ENCODE measurements at regions not wholly inside any gene's neighbourhood (a gene's known extent, or its start where the extent isn't known, plus 50 kb on each side); places are given as distances from the start of the nearest gene placed in this dataset.
"Not testable (repeated sequence)": the region's sequence is repeated elsewhere in the genome, so short reads cannot be mapped to it uniquely, and the experiment has no call there.

GRCh38 chr5:86095092-86095491 lies 522.6 kb upstream of the COX7C start:
- no peak for DNase-seq

- DNase-seq: no peak
Measured at GRCh38 chr5:86101966-86102365, 515.8 kb upstream of the COX7C start.

DNA sequence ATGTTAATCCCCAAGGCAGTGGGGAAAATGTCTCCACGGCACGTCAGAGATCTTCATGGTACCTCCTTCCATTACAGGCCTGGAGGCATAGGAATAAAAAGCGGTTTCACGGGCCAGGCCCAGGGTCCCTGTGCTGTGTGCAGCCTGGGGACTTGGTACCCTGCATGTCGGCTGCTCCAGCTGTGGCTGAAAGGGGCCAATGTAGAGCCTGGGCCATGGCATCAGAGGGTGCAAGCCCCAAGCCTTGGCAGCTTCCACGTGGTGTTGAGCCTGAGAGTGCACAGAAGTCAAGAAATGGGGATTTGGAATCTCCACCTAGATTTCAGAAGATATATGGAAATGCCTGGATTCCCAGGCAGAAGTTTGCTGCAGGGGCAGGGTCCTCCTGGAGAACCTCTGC lies 508.9 kb upstream of the COX7C start:
- DNase-seq: no peak

DNA sequence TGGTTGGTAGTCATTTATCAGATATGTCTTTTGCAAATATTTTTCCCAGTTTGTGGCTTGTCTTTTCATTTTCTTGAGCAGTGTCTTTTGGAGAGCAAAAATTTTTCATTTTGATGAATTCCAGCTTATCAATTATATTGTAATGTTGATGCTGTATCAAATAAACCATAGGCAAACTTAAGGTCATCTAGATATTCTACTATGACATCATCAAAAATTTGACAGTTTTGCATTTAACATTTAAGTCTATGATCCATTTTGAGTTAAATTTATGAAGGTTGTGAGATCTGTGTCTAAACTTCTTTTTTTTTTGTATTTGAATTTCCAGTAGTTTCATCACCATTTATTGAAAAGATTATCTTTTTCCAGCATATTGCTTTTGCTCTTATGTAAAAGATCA lies 505.5 kb upstream of the COX7C start:
- no peak for DNase-seq

DNA sequence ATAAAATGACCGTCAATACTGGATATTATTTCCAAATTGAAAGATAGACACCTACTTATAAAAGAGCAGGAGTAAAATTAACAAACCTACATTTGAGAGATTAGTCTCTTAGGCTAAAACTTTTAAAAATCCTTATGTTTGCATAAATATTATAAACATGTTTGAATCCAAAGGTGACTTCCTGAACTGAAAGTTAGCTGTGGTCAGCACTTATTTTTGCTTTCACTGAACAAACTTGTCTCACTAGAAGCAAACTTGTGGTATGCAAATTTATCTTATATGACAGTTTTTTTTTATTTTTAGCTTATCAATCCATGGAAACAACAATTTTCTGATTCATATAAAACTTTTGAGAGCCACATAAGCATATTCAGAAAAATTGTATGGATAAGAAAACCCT lies 502.6 kb upstream of the COX7C start:
- no peak for DNase-seq

DNA sequence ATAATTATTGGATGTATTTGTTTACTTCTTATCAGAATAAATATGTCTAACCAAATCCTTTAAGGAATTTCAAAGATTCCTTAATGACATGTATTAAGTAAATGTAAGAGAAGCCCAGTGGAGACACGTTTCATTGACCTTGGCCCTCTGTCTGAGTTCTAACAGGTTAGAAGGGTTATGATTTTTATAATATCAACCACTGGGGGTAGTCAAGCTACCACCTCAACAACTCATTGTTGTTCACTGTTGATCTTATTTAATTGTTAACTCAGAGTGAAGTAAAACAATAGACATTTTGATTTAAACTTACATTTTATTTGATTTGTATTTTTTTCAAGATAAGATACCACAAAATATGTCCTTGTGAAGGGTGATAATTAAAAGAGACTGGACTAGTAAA lies 499.2 kb upstream of the COX7C start:
- DNase-seq: peak; percentile 13

- no peak for DNase-seq
Measured at GRCh38 chr5:86124333-86124732, 493.4 kb upstream of the COX7C start.

DNA sequence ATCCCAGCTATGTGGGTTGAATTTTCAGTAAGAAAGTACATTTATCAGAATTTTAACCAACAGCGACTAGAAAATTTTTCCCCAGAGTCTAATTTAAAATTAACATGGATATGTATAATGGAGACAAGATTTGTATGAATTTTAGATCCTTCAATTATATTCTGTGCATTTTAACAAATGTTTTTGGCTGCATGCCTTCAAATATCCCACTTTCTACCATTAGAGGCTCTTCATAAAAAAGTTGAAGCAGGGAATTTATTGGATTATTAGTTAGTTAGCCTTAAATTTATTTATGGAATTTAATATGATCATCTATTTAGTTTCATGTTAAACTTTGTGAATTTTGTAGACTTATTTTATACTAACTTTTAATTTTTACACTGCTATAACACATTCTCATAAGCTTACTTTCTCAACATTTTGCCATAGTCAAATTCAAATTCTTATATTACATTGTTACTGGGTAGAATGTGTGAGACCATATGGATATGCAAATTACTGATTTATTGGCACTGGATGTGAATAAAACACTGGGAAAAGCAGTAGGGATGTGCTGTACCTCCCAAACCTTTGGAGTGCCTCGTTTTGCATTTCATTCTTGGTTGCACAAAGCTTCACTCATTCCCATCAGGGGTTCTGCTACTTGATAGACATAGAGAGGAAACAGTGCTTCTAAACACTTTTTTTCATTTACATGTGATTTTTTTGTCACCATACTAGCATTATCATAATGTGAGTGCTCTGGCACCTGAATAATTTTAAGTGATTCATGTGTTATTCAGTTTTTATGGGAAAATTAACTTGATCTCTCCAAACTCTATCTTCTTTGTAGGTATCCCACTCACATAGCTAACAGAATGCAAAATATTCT lies 491.8 kb upstream of the COX7C start:
- DNase-seq: no peak

GRCh38 chr5:86127696-86128095 lies 490.0 kb upstream of the COX7C start:
- DNase-seq: no peak

GRCh38 chr5:86129009-86129408 lies 488.7 kb upstream of the COX7C start:
- no peak for DNase-seq

DNA sequence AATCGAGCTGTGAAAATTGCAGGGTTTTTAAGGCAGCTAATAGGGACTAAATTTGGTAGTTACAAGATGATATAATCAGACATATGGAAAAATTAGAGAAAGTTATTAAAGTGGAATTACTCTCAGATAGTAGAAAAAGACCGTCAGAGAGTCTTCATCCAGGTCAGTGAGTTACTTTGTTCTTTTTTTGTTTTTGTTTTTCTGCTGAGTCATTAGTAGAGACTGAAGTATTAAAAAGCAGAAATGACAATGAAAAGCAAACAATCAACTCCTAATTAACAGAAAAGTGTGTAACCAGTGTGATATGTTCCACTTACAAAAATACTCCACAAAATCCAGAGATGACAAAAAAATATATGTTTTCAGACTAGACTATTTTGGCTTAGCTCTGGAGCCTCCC lies 480.4 kb upstream of the COX7C start:
- no peak for DNase-seq

DNA sequence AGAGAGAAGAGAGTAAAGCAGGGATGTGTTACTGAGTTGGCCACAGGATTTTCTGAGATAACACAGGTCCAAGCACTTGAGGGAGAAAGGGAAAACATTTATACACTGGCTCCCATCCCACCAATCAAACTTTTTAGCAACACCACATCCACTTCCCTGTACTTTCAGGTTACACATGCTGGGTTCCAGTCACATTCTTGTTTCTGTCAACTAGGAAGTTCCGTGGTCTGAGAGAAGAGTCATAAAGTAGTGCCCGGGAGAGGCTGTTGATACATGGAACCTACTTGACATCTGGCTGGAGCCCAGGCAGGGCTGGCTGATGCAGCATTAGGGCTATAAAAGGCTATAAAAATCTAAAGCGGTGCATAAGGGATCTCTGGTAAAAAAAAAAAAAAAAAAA lies 473.9 kb upstream of the COX7C start:
- no peak for DNase-seq

- no peak for DNase-seq
Measured at GRCh38 chr5:86152988-86153560, 464.7 kb upstream of the COX7C start.

GRCh38 chr5:86155796-86156195 lies 461.9 kb upstream of the COX7C start:
- no peak for DNase-seq

GRCh38 chr5:86170194-86170593 lies 447.5 kb upstream of the COX7C start:
- no peak for DNase-seq

GRCh38 chr5:86175224-86175623 lies 442.5 kb upstream of the COX7C start:
- DNase-seq: peak; percentile 2

GRCh38 chr5:86199287-86199686 lies 418.5 kb upstream of the COX7C start:
- DNase-seq: no peak

DNA sequence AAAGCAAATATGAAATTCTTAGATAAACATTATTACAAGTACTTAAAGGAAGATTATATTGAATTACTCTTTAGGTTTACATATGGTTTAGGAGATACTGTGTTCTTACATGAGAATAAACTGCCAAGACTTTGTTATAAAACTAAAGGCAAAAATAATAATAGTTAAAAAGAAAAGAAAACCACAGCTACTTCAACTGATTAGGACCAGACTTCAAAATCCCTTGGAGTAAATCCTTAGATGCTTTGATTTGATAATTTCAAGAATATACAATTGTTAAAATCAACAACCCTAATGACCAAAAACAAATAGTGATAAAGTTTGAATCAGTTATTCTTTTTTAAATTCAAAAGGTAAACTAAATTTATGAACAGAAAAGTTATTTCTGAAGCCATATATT lies 389.6 kb upstream of the COX7C start:
- DNase-seq: no peak

DNA sequence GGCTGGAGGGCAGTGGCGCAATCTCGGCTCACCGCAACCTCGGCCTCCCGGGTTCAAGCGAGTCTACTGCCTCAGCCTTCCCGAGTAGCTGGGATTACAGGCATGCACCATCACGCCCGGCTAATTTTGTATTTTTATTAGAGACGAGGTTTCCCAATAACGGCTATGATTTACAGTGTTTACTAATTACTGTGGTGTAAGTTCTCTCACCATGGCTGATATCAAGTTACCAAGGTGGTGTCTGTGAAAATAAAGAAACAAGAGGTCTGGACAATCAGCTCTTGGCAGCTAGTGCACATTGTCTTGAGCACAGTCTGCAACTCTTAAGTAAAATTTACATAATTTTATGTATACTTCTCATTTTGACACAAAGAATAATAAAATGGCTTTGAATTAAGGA lies 385.5 kb upstream of the COX7C start:
- DNase-seq: no peak

GRCh38 chr5:86244153-86244552 lies 373.6 kb upstream of the COX7C start:
- DNase-seq: no peak

- no peak for DNase-seq
Measured at GRCh38 chr5:86257871-86258270, 359.9 kb upstream of the COX7C start.

- DNase-seq: not testable (repeated sequence)
Measured at GRCh38 chr5:86284400-86285190, 333.1 kb upstream of the COX7C start.

- not testable (repeated sequence) for DNase-seq
Measured at GRCh38 chr5:86287437-86287836, 330.3 kb upstream of the COX7C start.

GRCh38 chr5:86289786-86290185 lies 328.0 kb upstream of the COX7C start:
- DNase-seq: not testable (repeated sequence)

Data from hematopoietic multipotent progenitor cell treated with erythropoietin and hydrocortisone succinate and interleukin-3 and kit ligand, for 6 days (in vitro differentiated cells).